Erythroblast (primary cell): ENCODE measurements at regions not wholly inside any gene's neighbourhood (a gene's known extent, or its start where the extent isn't known, plus 50 kb on each side); places are given as distances from the start of the nearest gene placed in this dataset.

Experiments
- DNase-seq, 2 experiments: peaks; one replicate each; lab custom pipeline; 2025; lab: John Stamatoyannopoulos, UW
- GATA1 ChIP-seq: IDR thresholded peaks from 2 replicates; pipeline ENCODE4 v1.6.1; 2011; ENCODE audit warnings: low read depth, mild to moderate bottlenecking, control low read depth, low read length, moderate library complexity
- POLR2A ChIP-seq: IDR thresholded peaks from 2 replicates; pipeline ENCODE4 v1.6.1; 2011; ENCODE audit warnings: mild to moderate bottlenecking, low read length

- no peak for TF ChIP-seq POLR2A
- TF ChIP-seq GATA1, result no peak
- DNase-seq, result no peak
Observed at GRCh38 chr12:90851800-90852718, 102.9 kb downstream of the CCER1 start.

GRCh38 chr12:90842477-90842876, 112.5 kb downstream of the CCER1 start:
- TF ChIP-seq GATA1, result no peak
- TF ChIP-seq POLR2A, result no peak
- DNase-seq, result no peak

- no peak for DNase-seq
- TF ChIP-seq GATA1 (no peak), POLR2A (no peak)
Observed at GRCh38 chr12:90841336-90841735, 113.6 kb downstream of the CCER1 start.

- no peak for DNase-seq
- no peak for TF ChIP-seq GATA1
Observed at GRCh38 chr12:90839346-90839745, 115.6 kb downstream of the CCER1 start.

- TF ChIP-seq GATA1, result no peak
- TF ChIP-seq POLR2A, result no peak
- no peak for DNase-seq
Observed at GRCh38 chr12:90836689-90837088, 118.3 kb downstream of the CCER1 start.

GRCh38 chr12:90833228-90833627, 121.7 kb downstream of the CCER1 start:
- TF ChIP-seq POLR2A (no peak), GATA1 (no peak)
- DNase-seq, result no peak

- DNase-seq, result no peak
- TF ChIP-seq GATA1 (no peak), POLR2A (no peak)
Observed at GRCh38 chr12:90832427-90832826, 122.5 kb downstream of the CCER1 start.

- no peak for DNase-seq
- TF ChIP-seq GATA1 (no peak), POLR2A (no peak)
Observed at GRCh38 chr12:90831712-90832111, 123.3 kb downstream of the CCER1 start.

- no peak for DNase-seq
Observed at GRCh38 chr12:90829044-90829443, 125.9 kb downstream of the CCER1 start.

GRCh38 chr12:90828621-90829020, 126.4 kb downstream of the CCER1 start:
- no peak for DNase-seq
- TF ChIP-seq POLR2A (no peak), GATA1 (no peak)

More at GRCh38 chr12:90829044-90829443, 125.9 kb downstream of the CCER1 start:
- TF ChIP-seq GATA1, result no peak
- no peak for TF ChIP-seq POLR2A

- no peak for TF ChIP-seq POLR2A
- no peak for TF ChIP-seq GATA1
Observed at GRCh38 chr12:90827567-90827966, 127.4 kb downstream of the CCER1 start.

GRCh38 chr12:90826036-90826435, 128.9 kb downstream of the CCER1 start:
- DNase-seq, result no peak
- TF ChIP-seq POLR2A (no peak), GATA1 (no peak)

More at GRCh38 chr12:90827567-90827966, 127.4 kb downstream of the CCER1 start:
- no peak for DNase-seq

GRCh38 chr12:90823859-90824258, 131.1 kb downstream of the CCER1 start:
- TF ChIP-seq GATA1 (no peak), POLR2A (no peak)
- DNase-seq, result no peak

- DNase-seq, result no peak
- TF ChIP-seq POLR2A (no peak), GATA1 (no peak)
Observed at GRCh38 chr12:90819709-90820108, 135.3 kb downstream of the CCER1 start.
